GM12891 (cell line): ENCODE measurements at regions not wholly inside any gene's neighbourhood (a gene's known extent, or its start where the extent isn't known, plus 50 kb on each side); places are given as distances from the start of the nearest gene placed in this dataset.

ENCODE experiments used
- PAX5 ChIP-seq: IDR thresholded peaks from 2 replicates; pipeline ENCODE4 v1.6.1; 2011; ENCODE audit warnings: low read length, moderate library complexity, mild to moderate bottlenecking; ENCODE audit not compliant: insufficient read depth, severe bottlenecking
- POLR2A ChIP-seq: IDR thresholded peaks from 2 replicates; pipeline ENCODE4 v1.6.1; 2011; ENCODE audit warnings: low read depth, low read length, control low read depth
- POLR2AphosphoS5 ChIP-seq: IDR thresholded peaks from 2 replicates; pipeline ENCODE4 v1.6.1; 2011; ENCODE audit warnings: low read depth, low read length, control low read depth
- POU2F2 ChIP-seq: IDR thresholded peaks from 2 replicates; pipeline ENCODE4 v1.6.1; 2011; ENCODE audit warnings: low read depth, mild to moderate bottlenecking, control low read depth, low read length, moderate library complexity
- SPI1 ChIP-seq: IDR thresholded peaks from 2 replicates; pipeline ENCODE4 v1.6.1; 2011; ENCODE audit warnings: low read depth, low read length, control low read depth
- TAF1 ChIP-seq: IDR thresholded peaks from 2 replicates; pipeline ENCODE4 v1.6.1; 2011; ENCODE audit warnings: low read depth, low read length, control low read depth

GRCh38 chr2:190765386-190766173, 115.0 kb upstream of the GLS start:
- TF ChIP-seq POLR2AphosphoS5, result no peak
- no peak for TF ChIP-seq TAF1
- no peak for TF ChIP-seq POLR2A
- no peak for TF ChIP-seq SPI1
- TF ChIP-seq PAX5, result no peak
- TF ChIP-seq POU2F2, result no peak
